Fibroblast of skin of back (primary cell): ENCODE measurements at regions not wholly inside any gene's neighbourhood (a gene's known extent, or its start where the extent isn't known, plus 50 kb on each side); places are given as distances from the start of the nearest gene placed in this dataset.

Experiments used
- DNase-seq: peaks from one replicate; pipeline ENCODE4 v3.0.0-alpha.2; 2013

GRCh38 chr2:17303054-17303453, 215.2 kb downstream of the RAD51AP2 start:
- peak; percentile 88 for DNase-seq

DNA sequence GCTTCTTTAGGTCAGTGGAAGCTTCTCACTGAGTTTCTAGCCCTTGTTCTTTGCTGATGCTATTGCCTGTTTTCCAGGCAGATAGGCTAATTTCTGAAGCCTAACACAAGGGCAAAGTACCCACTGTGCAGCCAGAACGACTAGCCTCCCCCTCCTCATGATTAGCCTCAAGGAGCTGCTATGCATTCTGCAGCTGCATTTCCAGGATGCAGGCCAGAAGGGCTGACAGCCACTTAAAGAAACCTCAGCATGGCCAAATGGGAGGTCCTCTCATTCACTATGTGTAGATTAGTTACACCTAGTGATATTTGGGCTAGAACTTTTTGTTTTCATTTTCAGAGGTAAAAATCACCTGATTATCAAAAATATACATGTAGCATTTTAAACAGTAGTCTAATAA, 216.0 kb downstream of the RAD51AP2 start:
- DNase-seq: no peak

- no peak for DNase-seq
Measured at GRCh38 chr2:17301437-17301836, 216.8 kb downstream of the RAD51AP2 start.

- peak; percentile 83 for DNase-seq
Measured at GRCh38 chr2:17299891-17300540, 218.2 kb downstream of the RAD51AP2 start.

GRCh38 chr2:17298453-17298852, 219.8 kb downstream of the RAD51AP2 start:
- peak; percentile 79 for DNase-seq

GRCh38 chr2:17296686-17297085, 221.6 kb downstream of the RAD51AP2 start:
- DNase-seq: no peak

GRCh38 chr2:17289669-17290068, 228.6 kb downstream of the RAD51AP2 start:
- DNase-seq: no peak

DNA sequence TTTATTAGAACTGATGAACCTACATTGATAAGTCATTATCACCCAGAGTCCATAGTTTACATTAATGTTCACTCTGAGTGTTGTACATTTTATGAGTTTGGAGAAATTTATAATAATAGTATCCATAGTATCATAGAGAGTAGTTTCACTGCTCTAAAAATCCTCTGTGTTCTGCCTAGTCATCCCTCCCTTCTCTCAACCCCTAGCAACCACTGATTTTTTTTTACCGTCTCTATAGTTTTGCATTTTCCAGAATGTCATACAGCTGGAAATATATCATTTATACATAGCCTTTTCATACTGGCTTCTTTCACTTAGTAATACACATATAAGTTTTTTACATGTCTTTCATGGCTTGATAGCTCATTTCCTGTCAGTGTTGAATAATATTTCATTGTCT, 231.1 kb downstream of the RAD51AP2 start:
- DNase-seq: no peak

GRCh38 chr2:17282826-17283225, 235.4 kb downstream of the RAD51AP2 start:
- DNase-seq: no peak

GRCh38 chr2:17282245-17282644, 236.0 kb downstream of the RAD51AP2 start:
- DNase-seq: no peak

GRCh38 chr2:17276220-17276619, 242.0 kb downstream of the RAD51AP2 start:
- no peak for DNase-seq

DNA sequence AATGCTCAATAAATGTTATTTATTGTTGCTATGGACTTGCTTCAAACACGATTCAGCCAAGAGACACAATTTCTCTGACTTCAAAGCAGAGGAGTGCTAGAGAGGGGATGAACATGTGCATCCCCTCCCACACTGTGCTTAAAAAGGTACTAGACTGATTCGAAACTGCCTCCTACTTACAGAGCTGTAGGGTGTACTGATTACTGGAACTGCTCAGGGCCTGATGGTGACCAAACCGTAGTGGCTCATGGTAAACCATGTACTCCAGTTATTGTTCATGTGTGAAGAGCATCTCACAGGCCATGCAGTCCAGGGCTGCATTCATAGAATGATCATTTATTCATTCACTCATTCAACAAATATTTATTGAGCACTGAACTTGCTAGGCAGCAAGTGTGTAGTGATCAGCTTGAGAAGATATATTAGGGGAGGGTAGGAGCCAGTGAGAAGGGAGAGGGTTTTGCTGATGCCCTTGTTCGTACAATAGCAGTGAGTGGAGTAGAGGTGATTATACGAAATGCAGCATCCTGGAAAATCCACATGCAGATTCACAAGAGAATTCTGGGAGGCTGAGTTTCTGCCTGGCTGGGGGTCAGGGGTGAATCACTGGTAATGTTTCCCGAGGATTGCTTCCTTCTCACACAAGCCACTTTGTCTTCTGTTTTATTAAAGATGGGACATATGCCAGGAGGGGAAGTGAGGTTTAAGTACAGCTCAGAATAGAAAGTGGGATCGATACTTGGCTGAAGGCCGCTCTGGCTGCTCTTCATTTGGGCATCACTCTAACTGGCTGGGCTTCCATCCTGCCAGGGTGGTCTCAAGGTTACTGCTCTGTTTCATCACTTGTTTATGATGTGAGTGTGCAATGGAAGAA, 245.4 kb downstream of the RAD51AP2 start:
- DNase-seq: no peak

- no peak for DNase-seq
Measured at GRCh38 chr2:17272170-17272569, 246.1 kb downstream of the RAD51AP2 start.

DNA sequence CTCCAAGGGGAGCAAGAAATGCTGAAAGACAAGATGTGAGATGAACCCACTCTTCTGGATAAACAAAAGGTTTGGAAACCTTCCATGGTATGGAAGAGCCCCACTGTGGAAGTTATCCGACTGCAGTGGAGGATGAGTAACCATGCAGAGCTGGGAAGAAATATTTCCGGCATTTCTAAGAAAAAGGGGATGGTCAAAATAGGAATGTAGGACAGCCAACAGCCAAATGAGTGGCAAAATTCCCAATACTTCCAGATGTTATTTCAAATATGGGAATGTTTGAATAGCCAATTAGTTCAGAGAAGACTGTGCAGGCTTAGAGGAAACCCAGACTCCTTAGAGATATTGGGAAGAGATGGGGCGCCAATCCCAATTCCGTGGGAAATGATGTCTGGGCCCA, 246.8 kb downstream of the RAD51AP2 start:
- DNase-seq: peak; percentile 83

DNA sequence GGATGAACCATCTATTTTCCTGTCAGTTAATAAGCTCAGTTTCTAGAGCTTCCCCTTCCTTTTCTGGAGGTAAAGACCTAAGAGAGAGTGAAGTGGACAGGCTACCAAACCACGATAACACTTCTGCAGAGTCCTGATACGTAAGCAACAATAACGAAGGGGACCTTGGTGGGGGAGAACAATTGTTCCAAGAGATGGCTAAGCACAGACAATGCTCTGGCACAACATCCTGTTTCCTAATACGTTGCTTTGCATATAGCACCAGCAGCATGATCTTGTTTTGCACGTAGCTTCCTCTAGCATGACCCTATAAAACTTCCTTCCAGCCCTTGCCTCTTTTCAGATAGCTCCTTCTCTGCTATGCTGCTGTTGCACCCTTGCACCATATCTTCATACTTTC, 247.3 kb downstream of the RAD51AP2 start:
- no peak for DNase-seq

DNA sequence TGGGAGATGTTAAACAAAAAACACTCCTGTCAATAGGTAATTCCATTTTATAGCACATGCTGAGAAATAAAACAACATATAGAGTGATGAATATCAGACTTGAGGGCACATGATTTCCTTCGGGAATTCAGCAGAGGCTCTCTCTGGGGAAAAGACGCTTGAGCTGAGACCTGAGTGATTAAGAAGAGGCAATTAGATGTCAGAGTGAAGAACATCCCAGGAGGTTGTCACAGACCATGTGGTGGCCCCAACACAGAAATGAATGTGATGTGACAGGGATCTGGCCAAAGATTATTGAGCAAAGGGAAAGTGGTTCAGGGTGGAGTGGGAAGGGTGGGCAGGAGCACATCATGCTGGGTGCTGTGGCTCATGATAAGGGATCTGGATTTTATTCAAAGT, 254.7 kb downstream of the RAD51AP2 start:
- no peak for DNase-seq

DNA sequence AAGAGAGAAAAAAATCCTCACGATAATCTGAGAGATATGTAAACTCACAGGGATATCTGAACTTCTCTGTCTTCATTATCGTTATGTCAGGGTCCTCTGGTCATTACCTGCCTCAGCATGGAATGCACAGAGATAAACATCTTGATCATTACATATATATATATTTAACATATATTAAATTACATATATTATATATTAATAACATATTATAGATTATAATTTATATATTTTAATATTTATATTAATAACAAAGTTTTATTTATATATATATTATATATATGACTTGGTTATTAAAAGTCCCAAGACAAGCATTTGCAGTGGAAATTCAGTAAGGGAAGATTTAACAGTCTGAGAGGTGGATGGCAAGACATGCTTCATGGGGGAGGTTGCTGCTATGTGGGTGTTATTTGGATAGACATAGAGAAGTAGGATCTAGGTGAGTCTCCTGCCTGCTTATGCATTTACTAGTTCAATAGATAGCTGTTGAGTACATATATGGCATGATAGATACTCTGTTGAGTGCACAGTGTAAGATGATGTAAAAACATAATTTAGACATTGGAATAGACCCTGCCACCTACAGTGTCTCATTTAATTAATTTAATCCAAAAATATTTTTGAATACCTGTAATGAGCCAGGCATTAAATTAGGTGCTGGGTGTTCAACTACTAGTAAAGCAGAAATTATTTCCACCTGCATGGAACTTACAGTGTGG, 255.2 kb downstream of the RAD51AP2 start:
- no peak for DNase-seq

DNA sequence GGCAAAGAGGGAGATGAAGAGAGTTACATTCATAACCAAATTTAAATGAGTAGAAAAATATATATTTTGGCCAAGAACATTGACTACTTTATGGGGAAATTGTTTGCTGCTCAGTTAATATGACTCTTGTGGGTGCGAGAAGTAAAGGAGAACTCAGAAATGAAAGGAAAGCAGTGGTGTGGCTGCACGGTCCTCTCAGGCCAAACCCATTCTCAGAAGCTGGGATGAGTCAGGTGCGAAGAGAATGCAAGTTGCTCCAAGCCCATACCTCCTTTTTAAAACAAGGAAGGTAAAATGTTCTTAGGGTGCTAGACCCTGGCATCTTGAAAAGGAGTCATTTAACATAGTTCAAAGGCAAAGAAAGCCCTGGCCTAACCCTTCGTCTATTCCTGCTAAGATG, 258.6 kb downstream of the RAD51AP2 start:
- DNase-seq: no peak

GRCh38 chr2:17258861-17259260, 259.4 kb downstream of the RAD51AP2 start:
- no peak for DNase-seq

GRCh38 chr2:17257189-17257909, 260.9 kb downstream of the RAD51AP2 start:
- peak; percentile 75 for DNase-seq

- DNase-seq: no peak
Measured at GRCh38 chr2:17255071-17255470, 263.2 kb downstream of the RAD51AP2 start.

- no peak for DNase-seq
Measured at GRCh38 chr2:17254421-17254820, 263.8 kb downstream of the RAD51AP2 start.

- no peak for DNase-seq
Measured at GRCh38 chr2:17252258-17252657, 266.0 kb downstream of the RAD51AP2 start.
